GM23338 (cell line): ENCODE measurements at regions not wholly inside any gene's neighbourhood (a gene's known extent, or its start where the extent isn't known, plus 50 kb on each side); places are given as distances from the start of the nearest gene placed in this dataset.

Experiments used
- ATAC-seq: fragments of 200-7000 bp; cut with Tn5 transposase; 3 replicates; pipeline ENCODE4 v1.9.1; 2020
- DNase-seq: peaks from one replicate; pipeline ENCODE4 v3.0.0-alpha.2; 2015; ENCODE audit warnings: low spot score
- H2AFZ ChIP-seq: fragments of 200-600 bp; sonication (generic); 2 replicates; pipeline ENCODE4 v1.8.0; 2016; ENCODE audit warnings: antibody characterized with exemption, mild to moderate bottlenecking, moderate library complexity
- H3F3A ChIP-seq: fragments of 200-600 bp; sonication (generic); replicated peaks from 2 replicates; pipeline ENCODE4 v1.8.0; 2017; ENCODE audit warnings: antibody characterized with exemption, mixed run types, low read depth
- H3K27ac ChIP-seq: fragments of 200-600 bp; sonication (generic); 2 replicates; pipeline ENCODE4 v1.6.1; 2016; ENCODE audit warnings: low read depth
- H3K27me3 ChIP-seq: fragments of 200-600 bp; sonication (generic); 2 replicates; pipeline ENCODE4 v1.8.0; 2016; ENCODE audit warnings: mild to moderate bottlenecking, mixed run types, moderate library complexity; ENCODE audit not compliant: insufficient read depth
- H3K36me3 ChIP-seq: fragments of 200-600 bp; sonication (generic); 2 replicates; pipeline ENCODE4 v1.8.0; 2016; ENCODE audit warnings: mild to moderate bottlenecking; ENCODE audit not compliant: insufficient read depth
- H3K4me1 ChIP-seq: fragments of 200-600 bp; sonication (generic); 2 replicates; pipeline ENCODE4 v1.8.0; 2016; ENCODE audit warnings: mild to moderate bottlenecking, moderate library complexity; ENCODE audit not compliant: insufficient read depth
- H3K4me2 ChIP-seq: fragments of 200-600 bp; sonication (generic); 2 replicates; pipeline ENCODE4 v1.7.1; 2017; ENCODE audit warnings: mixed run types
- H3K4me3 ChIP-seq: fragments of 200-600 bp; sonication (generic); 2 replicates; pipeline ENCODE4 v1.6.1; 2016; ENCODE audit warnings: mixed run types
- H3K79me2 ChIP-seq: fragments of 200-600 bp; sonication (generic); replicated peaks from 2 replicates; pipeline ENCODE4 v1.8.0; 2017; ENCODE audit warnings: mild to moderate bottlenecking; ENCODE audit not compliant: insufficient read depth
- H3K9me2 ChIP-seq: fragments of 200-600 bp; sonication (generic); 2 replicates; pipeline ENCODE4 v1.8.0; 2017; ENCODE audit not compliant: insufficient read depth
- H4K20me1 ChIP-seq: fragments of 200-600 bp; sonication (generic); replicated peaks from 2 replicates; pipeline ENCODE4 v1.8.0; 2017; ENCODE audit warnings: mild to moderate bottlenecking; ENCODE audit not compliant: insufficient read depth
- H3K27ac Mint-ChIP-seq: 2 replicates; pipeline ENCODE4 v1.8.0; 2020; ENCODE audit warnings: inconsistent platforms, mild to moderate bottlenecking, moderate library complexity, mixed read lengths
- H3K27me3 Mint-ChIP-seq: 3 replicates; pipeline ENCODE4 v1.8.0; 2022; ENCODE audit warnings: low read depth, mild to moderate bottlenecking, moderate library complexity, mixed read lengths, inconsistent platforms; ENCODE audit not compliant: insufficient read depth, poor library complexity
- H3K36me3 Mint-ChIP-seq: 3 replicates; pipeline ENCODE4 v1.8.0; 2021; ENCODE audit warnings: low read depth, mild to moderate bottlenecking, inconsistent platforms, moderate library complexity, mixed read lengths
- H3K4me1 Mint-ChIP-seq: 3 replicates; pipeline ENCODE4 v1.8.0; 2020; ENCODE audit warnings: mild to moderate bottlenecking, inconsistent platforms, mixed read lengths
- H3K4me3 Mint-ChIP-seq: 3 replicates; pipeline ENCODE4 v1.8.0; 2021; ENCODE audit warnings: moderate library complexity, mild to moderate bottlenecking, inconsistent platforms, mixed read lengths
- H3K9me3 Mint-ChIP-seq: 3 replicates; pipeline ENCODE4 v1.8.0; 2020; ENCODE audit warnings: moderate library complexity, mild to moderate bottlenecking, inconsistent platforms, mixed read lengths
- CREB1 ChIP-seq: fragments of 250-450 bp; sonication (Bioruptor Pico); IDR thresholded peaks from 2 replicates; pipeline ENCODE4 v1.5.0; 2020; ENCODE audit warnings: low read depth, mild to moderate bottlenecking, moderate library complexity
- CTCF ChIP-seq, 2 experiments: fragments of 200-600 bp in 1 of 2; sonication (generic) in 1 of 2; conservative IDR thresholded peaks; 2 replicates each; pipeline versions ENCODE4 v1.5.1 to v1.6.1; 2016 to 2017; ENCODE audit warnings: antibody characterized with exemption in 2 of 2, low read depth in 2 of 2, mild to moderate bottlenecking in 2 of 2, moderate library complexity in 1 of 2
- ETS1 ChIP-seq: IDR thresholded peaks from 2 replicates; pipeline ENCODE4 v1.6.1; 2016; ENCODE audit warnings: antibody characterized with exemption
- EZH2 ChIP-seq: fragments of 200-600 bp; sonication (generic); IDR thresholded peaks from one replicate; pipeline ENCODE4 v1.8.0; 2017; ENCODE audit warnings: antibody characterized with exemption, mild to moderate bottlenecking, low read depth; ENCODE audit not compliant: unreplicated experiment
- NANOG ChIP-seq: IDR thresholded peaks from 2 replicates; pipeline ENCODE4 v1.6.1; 2016; ENCODE audit warnings: antibody characterized with exemption, borderline replicate concordance
- REST ChIP-seq: IDR thresholded peaks from one replicate; pipeline ENCODE4 v1.6.1; 2018; ENCODE audit warnings: antibody characterized with exemption; ENCODE audit not compliant: unreplicated experiment
- STAT1 ChIP-seq: IDR thresholded peaks from one replicate; pipeline ENCODE4 v1.6.1; 2016; ENCODE audit warnings: antibody characterized with exemption; ENCODE audit not compliant: unreplicated experiment
- ZNF462 ChIP-seq: fragments of 250-450 bp; sonication (Bioruptor Pico); IDR thresholded peaks from 2 replicates; pipeline ENCODE4 v1.5.0; 2020; ENCODE audit warnings: mild to moderate bottlenecking, moderate library complexity

GRCh38 chr2:60271713-60272112 lies 281.7 kb downstream of the BCL11A start:
- Mint-ChIP-seq H3K36me3 (0 out of 3 replicates have a peak, but pooled peaks cover 3% of the 10 kb centered on the region), H3K9me3 (peaks cover 15% of the 10 kb centered on the region), H3K27me3 (peaks cover 7% of the 10 kb centered on the region), H3K4me1 (peaks cover 10% of the 10 kb centered on the region; the same call in 2 of the 3 replicates), H3K4me3 (no peak overlapping the region), H3K27ac (no peak overlapping the region)
- no peaks in the 10 kb centered on the region for H3K4me1 ChIP-seq
- no peaks in the 10 kb centered on the region for H3K79me2 ChIP-seq
- H4K20me1 ChIP-seq: no peaks in the 10 kb centered on the region
- H2AFZ ChIP-seq: no peak overlapping the region
- H3F3A ChIP-seq: no peaks in the 10 kb centered on the region
- ATAC-seq (no peak), DNase-seq (no peak)
- no peak overlapping the region for H3K4me2 ChIP-seq
- no peaks in the 10 kb centered on the region for H3K36me3 ChIP-seq
- H3K27me3 ChIP-seq: no peaks in the 10 kb centered on the region
- TF ChIP-seq CREB1 (no peak), STAT1 (no peak), NANOG (no peak), REST (no peak), CTCF (conservative IDR thresholded peaks at IDR 0.05; ENCODE audit: low read depth in 2 of 2) (no peak), EZH2 (no peak), ZNF462 (no peak), ETS1 (no peak)
- H3K9me2 ChIP-seq: no peaks in the 10 kb centered on the region
- H3K27ac ChIP-seq: no peak overlapping the region
- no peak overlapping the region for H3K4me3 ChIP-seq
